Activated CD8-positive, alpha-beta T cell treated with anti-CD3 and anti-CD28 coated beads for 36 hours (primary cell): ENCODE measurements at regions not wholly inside any gene's neighbourhood (a gene's known extent, or its start where the extent isn't known, plus 50 kb on each side); places are given as distances from the start of the nearest gene placed in this dataset.
A peak's percentile ranks its signal among the peaks of the same experiment; 100 is the strongest.

Experiments used
- ATAC-seq: fragments of 200-7000 bp; cut with Tn5 transposase; one replicate; pipeline ENCODE4 v1.10.0; 2021; ENCODE audit warnings: mild to moderate bottlenecking, moderate library complexity
- CTCF ChIA-PET: fragments of 350-600 bp; sonication (Branson Sonifier 250); formaldehyde crosslinking; loops from one replicate; lab custom pipeline; 2021; ENCODE audit warnings: antibody characterized with exemption; lab: Charles Lee
- POLR2A ChIA-PET: fragments of 350-600 bp; sonication (Branson Sonifier 250); formaldehyde crosslinking; loops from one replicate; lab custom pipeline; 2021; ENCODE audit warnings: antibody characterized with exemption; lab: Charles Lee
- DNase-seq: peaks from one replicate; pipeline ENCODE4 v3.0.0-alpha.2; 2020
- H3K27ac Mint-ChIP-seq: one replicate; pipeline ENCODE4 v1.8.0; 2021; ENCODE audit warnings: mild to moderate bottlenecking, mixed read lengths
- H3K27me3 Mint-ChIP-seq: one replicate; pipeline ENCODE4 v1.8.0; 2021; ENCODE audit warnings: mixed read lengths
- H3K36me3 Mint-ChIP-seq: one replicate; pipeline ENCODE4 v1.8.0; 2021; ENCODE audit warnings: low read depth, mixed read lengths
- H3K4me1 Mint-ChIP-seq: one replicate; pipeline ENCODE4 v1.8.0; 2021; ENCODE audit warnings: low read depth, mixed read lengths
- H3K4me3 Mint-ChIP-seq: one replicate; pipeline ENCODE4 v1.8.0; 2021; ENCODE audit warnings: mild to moderate bottlenecking, moderate library complexity, mixed read lengths
- H3K9me3 Mint-ChIP-seq: one replicate; pipeline ENCODE4 v1.8.0; 2021; ENCODE audit warnings: mixed read lengths
- intact Hi-C: fragments of 100-400 bp; cut with micrococcal nuclease; formaldehyde crosslinking; loops from one replicate; pipeline ENCODE4 v1.10.0; 2022
- TF ChIP-seq, protein P1 (sequence below): fragments of 200-600 bp; IDR thresholded peaks from one replicate; pipeline ENCODE4 v1.8.0; 2022; ENCODE audit warnings: antibody characterized with exemption, mild to moderate bottlenecking

- TF ChIP-seq, protein P1, sequence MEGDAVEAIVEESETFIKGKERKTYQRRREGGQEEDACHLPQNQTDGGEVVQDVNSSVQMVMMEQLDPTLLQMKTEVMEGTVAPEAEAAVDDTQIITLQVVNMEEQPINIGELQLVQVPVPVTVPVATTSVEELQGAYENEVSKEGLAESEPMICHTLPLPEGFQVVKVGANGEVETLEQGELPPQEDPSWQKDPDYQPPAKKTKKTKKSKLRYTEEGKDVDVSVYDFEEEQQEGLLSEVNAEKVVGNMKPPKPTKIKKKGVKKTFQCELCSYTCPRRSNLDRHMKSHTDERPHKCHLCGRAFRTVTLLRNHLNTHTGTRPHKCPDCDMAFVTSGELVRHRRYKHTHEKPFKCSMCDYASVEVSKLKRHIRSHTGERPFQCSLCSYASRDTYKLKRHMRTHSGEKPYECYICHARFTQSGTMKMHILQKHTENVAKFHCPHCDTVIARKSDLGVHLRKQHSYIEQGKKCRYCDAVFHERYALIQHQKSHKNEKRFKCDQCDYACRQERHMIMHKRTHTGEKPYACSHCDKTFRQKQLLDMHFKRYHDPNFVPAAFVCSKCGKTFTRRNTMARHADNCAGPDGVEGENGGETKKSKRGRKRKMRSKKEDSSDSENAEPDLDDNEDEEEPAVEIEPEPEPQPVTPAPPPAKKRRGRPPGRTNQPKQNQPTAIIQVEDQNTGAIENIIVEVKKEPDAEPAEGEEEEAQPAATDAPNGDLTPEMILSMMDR = no peak
- Mint-ChIP-seq H3K27ac (peak overlapping the region; percentile 58), H3K9me3 (peaks cover 37% of the 10 kb centered on the region), H3K36me3 (peaks cover 15% of the 10 kb centered on the region), H3K4me3 (no peak overlapping the region), H3K27me3 (no peaks in the 10 kb centered on the region), H3K4me1 (peaks cover 22% of the 10 kb centered on the region)
- CTCF ChIA-PET = no interaction called here
- POLR2A ChIA-PET = no interaction called here
- DNase-seq (no peak), ATAC-seq (peak; percentile 24)
- intact Hi-C loops = no loop called here
Measured at GRCh38 chr3:106533788-106534160, 665.0 kb upstream of the CBLB start.

- peak; percentile 96 for ATAC-seq
- intact Hi-C loops = no loop called here
- Mint-ChIP-seq H3K9me3 (peaks cover 37% of the 10 kb centered on the region), H3K4me3 (no peak overlapping the region), H3K27ac (peak overlapping the region; percentile 58), H3K4me1 (peaks cover 19% of the 10 kb centered on the region), H3K36me3 (peaks cover 15% of the 10 kb centered on the region), H3K27me3 (no peaks in the 10 kb centered on the region)
- peak; percentile 77 for DNase-seq
- CTCF ChIA-PET = no interaction called here
- TF ChIP-seq, protein P1 = no peak
- POLR2A ChIA-PET = no interaction called here
Measured at GRCh38 chr3:106534206-106534605, 665.4 kb upstream of the CBLB start.

DNA sequence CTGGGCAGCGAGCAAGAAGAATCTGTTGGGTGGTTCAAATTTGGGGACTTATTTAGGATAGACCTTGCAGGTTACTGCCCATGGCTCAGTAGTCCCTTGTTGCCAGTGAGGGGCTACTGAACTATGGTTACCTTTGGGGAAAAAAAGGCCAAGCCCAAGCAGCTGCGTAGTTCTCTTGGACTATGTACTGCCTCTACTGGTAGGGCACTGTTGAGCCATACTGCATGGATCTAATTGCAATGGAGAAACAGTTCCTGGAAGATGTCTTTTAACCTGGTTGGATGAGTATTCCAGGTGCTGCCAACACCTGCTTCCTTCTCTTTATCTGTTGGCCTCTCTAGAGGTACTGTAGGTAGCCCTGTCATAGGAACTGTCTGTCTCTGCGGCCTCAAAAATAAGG is 671.9 kb upstream of the CBLB start:
- peaks cover 8% of the 10 kb centered on the region for H3K36me3 Mint-ChIP-seq
- TF ChIP-seq, protein P1 = no peak
- no peak overlapping the region for H3K4me3 Mint-ChIP-seq
- no peak for ATAC-seq
- no peaks in the 10 kb centered on the region for H3K27me3 Mint-ChIP-seq
- ChIA-PET POLR2A (no interaction called here), CTCF (interaction anchor here (1.6 kb wide), 1 partner anchor 69 kb away, joined by 5 read pairs; no protein-coding TSS in a partner anchor)
- intact Hi-C loops = no loop called here
- no peak for DNase-seq
- no peaks in the 10 kb centered on the region for H3K4me1 Mint-ChIP-seq
- peaks cover 19% of the 10 kb centered on the region for H3K9me3 Mint-ChIP-seq
- no peak overlapping the region for H3K27ac Mint-ChIP-seq

DNA sequence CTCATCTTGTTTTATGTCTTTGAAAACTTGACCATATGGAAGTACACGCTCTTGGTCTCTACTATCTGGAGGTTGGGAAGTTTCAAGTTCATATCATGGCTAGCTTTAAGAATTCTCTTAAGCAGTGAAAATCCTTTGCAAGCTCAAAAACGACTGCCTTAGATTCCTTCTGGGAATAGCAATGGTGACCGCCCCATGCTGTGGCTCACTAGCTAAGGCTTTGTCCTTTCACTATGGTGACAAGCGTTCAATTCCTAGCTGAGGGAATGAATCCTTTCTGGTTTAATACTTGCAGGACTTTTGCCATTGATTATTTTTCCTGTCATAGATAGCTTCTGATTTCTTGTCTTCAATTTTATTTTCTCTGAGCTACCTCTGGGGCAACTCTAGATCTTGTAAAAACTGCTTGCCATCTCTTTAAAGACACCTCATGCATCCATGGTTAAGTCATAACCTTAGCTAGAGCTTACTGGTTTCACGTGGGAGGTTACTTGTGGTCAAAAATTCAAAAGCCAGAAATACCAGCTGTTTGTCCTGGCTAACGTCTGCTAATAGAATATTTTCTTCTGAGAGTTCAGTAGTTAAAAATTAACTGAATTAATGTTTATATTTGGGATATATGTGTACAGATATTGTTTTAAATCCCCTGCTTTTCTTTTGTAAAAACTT is 673.4 kb upstream of the CBLB start:
- no peak overlapping the region for H3K27ac Mint-ChIP-seq
- DNase-seq (no peak), ATAC-seq (no peak)
- TF ChIP-seq, protein P1 = no peak
- ChIA-PET CTCF (interaction anchor here (1.6 kb wide), 1 partner anchor 67 kb away, joined by 5 read pairs; no protein-coding TSS in a partner anchor), POLR2A (no interaction called here)
- H3K9me3 Mint-ChIP-seq = peaks cover 19% of the 10 kb centered on the region
- no peaks in the 10 kb centered on the region for H3K4me1 Mint-ChIP-seq
- H3K27me3 Mint-ChIP-seq = no peaks in the 10 kb centered on the region
- no peaks in the 10 kb centered on the region for H3K36me3 Mint-ChIP-seq
- intact Hi-C loops = no loop called here
- H3K4me3 Mint-ChIP-seq = no peak overlapping the region

DNA sequence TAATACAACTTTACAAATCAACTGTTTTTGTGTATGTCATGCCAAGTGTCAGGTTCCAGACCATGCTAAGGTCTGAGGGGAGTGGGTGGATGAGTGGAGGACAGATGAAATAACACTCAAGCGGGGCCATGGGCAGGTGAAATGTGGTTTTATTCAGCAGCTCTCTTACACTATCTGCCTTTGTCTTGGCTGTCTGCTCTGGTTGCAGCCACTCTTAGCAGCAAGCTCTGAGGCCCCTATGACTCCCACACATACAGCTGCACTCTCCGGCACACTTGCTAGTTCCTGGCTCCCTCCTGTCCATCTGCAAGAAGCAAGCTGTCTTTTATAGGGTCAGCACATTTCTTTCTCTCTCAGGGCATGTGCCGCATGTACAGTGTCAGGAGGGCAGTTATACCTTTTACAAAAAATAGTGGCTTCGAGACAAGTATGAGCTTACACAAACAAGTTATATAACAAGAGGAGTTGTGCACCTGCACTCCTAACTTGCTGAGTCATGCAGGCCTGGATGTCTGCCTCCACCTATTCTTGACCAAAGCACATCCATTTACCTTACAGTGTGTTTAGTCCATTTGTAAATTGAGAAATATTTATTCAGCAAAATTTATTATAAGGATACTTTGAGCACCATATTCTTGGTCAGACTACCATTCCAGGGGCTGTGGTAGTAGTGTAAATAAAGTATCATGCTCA is 683.7 kb upstream of the CBLB start:
- no peaks in the 10 kb centered on the region for H3K4me1 Mint-ChIP-seq
- no peaks in the 10 kb centered on the region for H3K27me3 Mint-ChIP-seq
- CTCF ChIA-PET = no interaction called here
- ATAC-seq (no peak), DNase-seq (no peak)
- H3K36me3 Mint-ChIP-seq = no peaks in the 10 kb centered on the region
- intact Hi-C loops = no loop called here
- H3K9me3 Mint-ChIP-seq = peaks cover 6% of the 10 kb centered on the region
- no peak overlapping the region for H3K4me3 Mint-ChIP-seq
- POLR2A ChIA-PET = no interaction called here
- TF ChIP-seq, protein P1 = no peak
- no peak overlapping the region for H3K27ac Mint-ChIP-seq
